Calu3 (cell line): ENCODE measurements at regions not wholly inside any gene's neighbourhood (a gene's known extent, or its start where the extent isn't known, plus 50 kb on each side); places are given as distances from the start of the nearest gene placed in this dataset.

Source experiments
- BruUV-seq: library from RNA; stranded (reverse); fragments of 400-500 nt; replicated peaks from 2 replicates; lab custom pipeline; 2021; lab: Mats Ljungman, UMichigan
- CTCF ChIA-PET: fragments of 300-600 bp; sonication (Branson Sonifier 250); formaldehyde crosslinking; loops from one replicate; lab custom pipeline; 2022; ENCODE audit warnings: antibody characterized with exemption; lab: Charles Lee
- DNase-seq: peaks from one replicate; pipeline ENCODE4 v3.0.0; 2022
- H3K27ac Mint-ChIP-seq: one replicate; pipeline ENCODE4 v1.8.0; 2022; ENCODE audit warnings: mixed read lengths; ENCODE audit not compliant: unreplicated experiment
- H3K27me3 Mint-ChIP-seq: one replicate; pipeline ENCODE4 v1.8.0; 2022; ENCODE audit warnings: mixed read lengths; ENCODE audit not compliant: unreplicated experiment
- H3K36me3 Mint-ChIP-seq: one replicate; pipeline ENCODE4 v1.8.0; 2022; ENCODE audit warnings: mild to moderate bottlenecking, moderate library complexity, mixed read lengths; ENCODE audit not compliant: insufficient read depth, unreplicated experiment
- H3K4me1 Mint-ChIP-seq: one replicate; pipeline ENCODE4 v1.8.0; 2022; ENCODE audit warnings: mild to moderate bottlenecking, low read depth, mixed read lengths; ENCODE audit not compliant: unreplicated experiment
- H3K4me3 Mint-ChIP-seq: one replicate; pipeline ENCODE4 v1.8.0; 2022; ENCODE audit warnings: mild to moderate bottlenecking, low read depth, moderate library complexity, mixed read lengths; ENCODE audit not compliant: unreplicated experiment
- H3K9me3 Mint-ChIP-seq: one replicate; pipeline ENCODE4 v1.8.0; 2022; ENCODE audit warnings: low read depth, mixed read lengths; ENCODE audit not compliant: unreplicated experiment
- CTCF ChIP-seq: fragments of 200-600 bp; IDR thresholded peaks from one replicate; pipeline ENCODE4 v1.8.0; 2022; ENCODE audit warnings: antibody characterized with exemption; ENCODE audit not compliant: unreplicated experiment
- intact Hi-C: fragments of 100-400 bp; cut with micrococcal nuclease; formaldehyde crosslinking; loops from one replicate; pipeline ENCODE4 v1.10.0; 2022; ENCODE audit not compliant: unreplicated experiment

- H3K27me3 Mint-ChIP-seq = no peaks in the 10 kb centered on the region
- no peak overlapping the region for H3K4me3 Mint-ChIP-seq
- peak overlapping the region; percentile 37 for H3K27ac Mint-ChIP-seq
- H3K9me3 Mint-ChIP-seq = no peaks in the 10 kb centered on the region
- H3K36me3 Mint-ChIP-seq = no peaks in the 10 kb centered on the region
- DNase-seq = no peak
- peaks cover 30% of the 10 kb centered on the region for H3K4me1 Mint-ChIP-seq
- intact Hi-C loops = no loop called here
- TF ChIP-seq CTCF = no peak
- no TSS peak for BruUV-seq
- CTCF ChIA-PET = interaction anchor here (0.7 to 1.6 kb wide), 3 partner anchors 17 to 90 kb away, joined by 3 to 4 read pairs (median 3); no protein-coding TSS in a partner anchor
Measured at GRCh38 chr14:65320661-65321308, 91.7 kb upstream of the FUT8 start.

- Mint-ChIP-seq H3K9me3 (no peaks in the 10 kb centered on the region), H3K27ac (peak overlapping the region; percentile 4), H3K27me3 (no peaks in the 10 kb centered on the region), H3K36me3 (no peaks in the 10 kb centered on the region), H3K4me1 (peaks cover 30% of the 10 kb centered on the region), H3K4me3 (no peak overlapping the region)
- no peak for TF ChIP-seq CTCF
- DNase-seq = no peak
- intact Hi-C loops = no loop called here
- no TSS peak for BruUV-seq
- CTCF ChIA-PET = interaction anchor here (0.7 to 1.6 kb wide), 3 partner anchors 17 to 91 kb away, joined by 3 to 4 read pairs (median 3); no protein-coding TSS in a partner anchor
Measured at GRCh38 chr14:65321370-65321875, 91.1 kb upstream of the FUT8 start.

- Mint-ChIP-seq H3K9me3 (no peaks in the 10 kb centered on the region), H3K36me3 (no peaks in the 10 kb centered on the region), H3K27me3 (no peaks in the 10 kb centered on the region), H3K4me3 (no peak overlapping the region), H3K27ac (no peak overlapping the region), H3K4me1 (peaks cover 15% of the 10 kb centered on the region)
- CTCF ChIA-PET = no interaction called here
- no peak for TF ChIP-seq CTCF
- no peak for DNase-seq
- intact Hi-C loops = no loop called here
- BruUV-seq = no TSS peak
Measured at GRCh38 chr14:65329481-65329880, 83.0 kb upstream of the FUT8 start.

- CTCF ChIA-PET = no interaction called here
- no peak overlapping the region for H3K27ac Mint-ChIP-seq
- H3K27me3 Mint-ChIP-seq = no peaks in the 10 kb centered on the region
- TF ChIP-seq CTCF = no peak
- intact Hi-C loops = no loop called here
- no TSS peak for BruUV-seq
- H3K36me3 Mint-ChIP-seq = no peaks in the 10 kb centered on the region
- H3K4me1 Mint-ChIP-seq = peaks cover 19% of the 10 kb centered on the region
- H3K9me3 Mint-ChIP-seq = no peaks in the 10 kb centered on the region
- no peak for DNase-seq
- no peak overlapping the region for H3K4me3 Mint-ChIP-seq
Measured at GRCh38 chr14:65329911-65330310, 82.6 kb upstream of the FUT8 start.
